ENCODE measurements at regions not wholly inside any gene's neighbourhood (a gene's known extent, or its start where the extent isn't known, plus 50 kb on each side); places are given as distances from the start of the nearest gene placed in this dataset.

- Histone ChIP-seq H3K18ac (ENCODE audit: extremely low read depth, low read length) (no peak overlapping the region), H3K9me3 (ENCODE audit: insufficient read depth in 2 of 2, low read depth in 1 of 2, low read length in 1 of 2) (no peaks in the 10 kb centered on the region), H3K27me3 (replicated peaks in 1 of 4; ENCODE audit: control insufficient read depth in 3 of 4, extremely low read depth in 1 of 4, insufficient read depth in 3 of 4, low read length in 3 of 4) (no peaks in the 10 kb centered on the region), H3K4ac (replicated peaks; ENCODE audit: insufficient read length, low read depth, low read length) (no peak overlapping the region), H3K36me3 (ENCODE audit: control insufficient read depth in 2 of 4, insufficient read depth in 4 of 4, low read length in 3 of 4) (no peaks in the 10 kb centered on the region), H2BK15ac (ENCODE audit: low read length) (no peak overlapping the region), H4K91ac (replicated peaks; ENCODE audit: insufficient read length, low read length) (no peak overlapping the region), H3K23ac (ENCODE audit: insufficient read length) (no peak overlapping the region), H2AK5ac (ENCODE audit: low read depth, low read length) (no peak overlapping the region), H3K4me2 (ENCODE audit: insufficient read depth in 1 of 2, low read depth in 2 of 2, low read length in 2 of 2) (no peak overlapping the region), H3K56ac (replicated peaks; ENCODE audit: insufficient read length, low read depth, low read length) (no peak overlapping the region), H3K79me2 (ENCODE audit: control insufficient read depth in 1 of 2, insufficient read depth in 2 of 2, low read length in 2 of 2) (peaks cover 0 to 6% of the 10 kb centered on the region in 2 experiments; a peak in 1 of 4 replicates), H3K4me1 (replicated peaks in 1 of 4; ENCODE audit: control insufficient read depth in 3 of 4, insufficient read depth in 4 of 4, low read length in 3 of 4) (no peaks in the 10 kb centered on the region), H3K23me2 (ENCODE audit: low read depth, low read length) (no peaks in the 10 kb centered on the region), H3K4me3 (ENCODE audit: extremely low read depth in 1 of 4, insufficient read depth in 2 of 4, low read depth in 3 of 4, low read length in 4 of 4) (no peak overlapping the region), H3K79me1 (ENCODE audit: low read depth, low read length) (no peaks in the 10 kb centered on the region), H2BK120ac (replicated peaks; ENCODE audit: low read depth, low read length) (no peak overlapping the region), H3K27ac (ENCODE audit: low read depth, low read length) (no peak overlapping the region), H4K5ac (ENCODE audit: insufficient read length, low read depth, low read length) (no peak overlapping the region), H3K9ac (replicated peaks in 1 of 4; ENCODE audit: extremely low read depth in 1 of 4, low read depth in 3 of 4, low read length in 3 of 4) (no peak overlapping the region), H2AFZ (ENCODE audit: low read length) (no peak overlapping the region), H4K20me1 (replicated peaks in 1 of 2; ENCODE audit: control insufficient read depth in 1 of 2, insufficient read depth in 2 of 2, low read length in 2 of 2) (no peaks in the 10 kb centered on the region), H3K14ac (ENCODE audit: insufficient read length) (no peak overlapping the region), H2BK20ac (ENCODE audit: low read length) (no peak overlapping the region), H2BK5ac (ENCODE audit: low read depth, low read length) (no peak overlapping the region), H2BK12ac (ENCODE audit: low read depth, low read length) (no peak overlapping the region), H4K8ac (ENCODE audit: extremely low read depth, insufficient read depth, low read length) (no peak overlapping the region)
- DNase-seq (ENCODE audit: low read depth in 1 of 2, low spot score in 2 of 2) (no peak), FAIRE-seq (no peak)
- 93% methylated on average over 4 of the region's 4 CpGs; no CpG with 5 or more reads in 1 of the 2 experiments for WGBS, 2 experiments (ENCODE audit: extremely low coverage in 1 of 2, insufficient coverage in 1 of 2, insufficient read length in 1 of 2, insufficient replicate concordance in 2 of 2, low coverage in 1 of 2, low lambda C conversion rate in 2 of 2, missing lambda C conversion rate in 1 of 2)
- POLR2A ChIA-PET (ENCODE audit: partially characterized antibody) = no interaction called here
- CTCF ChIA-PET (ENCODE audit: partially characterized antibody) = interaction anchor here (1.0 kb wide), 1 partner anchor 115 kb away, joined by 3 read pairs; no protein-coding TSS in a partner anchor
- TF ChIP-seq ATF2 (IDR thresholded peaks at IDR 0.05; ENCODE audit: low read length) = no peak
- no peak for TF ChIP-seq CREB1 (IDR thresholded peaks at IDR 0.05)
- TF ChIP-seq SIX5 (IDR thresholded peaks at IDR 0.05; ENCODE audit: low read depth, low read length) = no peak
- TF ChIP-seq MAFK (IDR thresholded peaks at IDR 0.05; ENCODE audit: low read depth, low read length) = no peak
- TF ChIP-seq KDM1A (IDR thresholded peaks at IDR 0.05; ENCODE audit: borderline replicate concordance, low read length) = peak; percentile 34; the same call in 1 of the 2 replicates
- no peak for TF ChIP-seq SP1 (IDR thresholded peaks at IDR 0.05; ENCODE audit: low read depth, low read length)
These were observed 206.7 kb downstream of the CEP135 start for GRCh38 chr4:56155432-56155831.
